Vagina (tissue), 2 donors: ENCODE measurements at regions not wholly inside any gene's neighbourhood (a gene's known extent, or its start where the extent isn't known, plus 50 kb on each side); places are given as distances from the start of the nearest gene placed in this dataset.

Experiments
- CTCF ChIP-seq, 3 experiments: fragments of 450-650 bp in 2 of 3; fragments of 200-600 bp in 1 of 3; sonication (generic) in 1 of 3; IDR thresholded peaks; one replicate each; pipeline ENCODE4 v1.5.1; 2017 to 2019; ENCODE audit warnings: antibody characterized with exemption in 3 of 3, mild to moderate bottlenecking in 2 of 3, moderate library complexity in 2 of 3
- POLR2A ChIP-seq, 2 donors: fragments of 450-650 bp; IDR thresholded peaks; one replicate each; pipeline ENCODE4 v1.6.1; 2017; ENCODE audit warnings: antibody characterized with exemption in 2 of 2, mild to moderate bottlenecking in 2 of 2, moderate library complexity in 2 of 2

GRCh38 chr7:115274-115911 lies 77.0 kb upstream of the FAM20C start:
- TF ChIP-seq CTCF (IDR thresholded peaks at IDR 0.05) (no peak), POLR2A (IDR thresholded peaks at IDR 0.05) (no peak)
